Fibroblast of skin of left biceps (primary cell): ENCODE measurements at regions not wholly inside any gene's neighbourhood (a gene's known extent, or its start where the extent isn't known, plus 50 kb on each side); places are given as distances from the start of the nearest gene placed in this dataset.

Source experiments
- DNase-seq, 2 experiments: peaks; one replicate each; pipeline ENCODE4 v3.0.0-alpha.2; 2013; ENCODE audit warnings: low read depth in 2 of 2

DNA sequence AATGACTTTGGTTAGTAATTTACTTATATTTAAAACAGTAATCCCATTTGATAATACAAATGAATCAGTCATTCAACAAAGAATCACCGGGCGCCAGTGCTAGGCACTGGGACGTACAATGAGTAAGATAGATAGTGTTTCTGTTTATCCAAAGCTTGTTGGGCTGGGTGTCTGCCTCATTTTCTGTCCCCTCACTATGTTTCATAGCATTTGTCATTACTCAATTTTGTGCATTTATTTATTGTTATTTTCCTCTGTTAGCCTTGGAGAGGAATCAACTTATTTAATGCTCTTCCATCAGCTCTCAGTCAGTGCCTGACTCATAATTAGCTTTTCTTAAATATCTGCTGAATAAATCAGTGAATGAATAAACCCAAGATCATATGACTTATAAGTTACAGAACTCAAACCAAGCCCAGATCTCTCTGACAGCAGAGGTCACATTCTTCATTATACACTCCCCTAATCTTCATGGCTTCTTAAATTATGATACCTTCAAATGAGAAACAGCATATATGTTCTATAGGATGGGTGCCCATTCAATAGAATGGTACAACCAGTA is 86.2 kb downstream of the TSPAN8 start:
- DNase-seq, result no peak

DNA sequence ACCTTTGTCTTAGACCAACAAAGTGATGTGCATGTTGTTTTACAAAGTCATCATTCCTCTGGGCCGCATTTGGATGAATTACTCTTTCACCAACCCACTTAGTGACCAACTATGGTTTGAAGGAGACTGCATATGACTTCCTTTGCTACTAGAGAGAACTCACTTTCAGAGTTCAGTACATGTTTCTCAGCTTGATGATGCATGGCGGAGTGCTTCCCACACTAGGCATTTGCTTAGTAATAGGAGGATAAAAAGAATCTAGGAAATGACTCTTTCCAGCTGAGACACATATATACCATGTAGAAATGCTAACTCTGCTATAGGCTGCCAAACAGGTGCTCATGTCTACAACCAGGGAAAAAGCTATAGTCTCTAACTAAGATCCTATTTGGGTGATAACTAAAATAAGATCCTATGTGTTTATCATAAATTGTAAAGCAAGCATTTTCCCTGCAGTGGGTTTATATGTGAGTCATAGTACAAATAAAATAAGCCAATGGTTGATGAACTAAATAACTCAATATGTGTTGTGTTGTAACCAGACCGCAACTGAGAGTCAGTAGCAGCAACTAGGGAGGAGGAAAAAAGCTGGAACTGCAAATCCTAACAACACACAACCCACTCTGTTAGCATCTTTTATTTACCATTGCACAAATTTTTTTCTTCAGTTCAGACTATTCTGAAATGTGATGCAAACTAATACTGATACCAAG is 87.2 kb downstream of the TSPAN8 start:
- DNase-seq, result no peak

DNA sequence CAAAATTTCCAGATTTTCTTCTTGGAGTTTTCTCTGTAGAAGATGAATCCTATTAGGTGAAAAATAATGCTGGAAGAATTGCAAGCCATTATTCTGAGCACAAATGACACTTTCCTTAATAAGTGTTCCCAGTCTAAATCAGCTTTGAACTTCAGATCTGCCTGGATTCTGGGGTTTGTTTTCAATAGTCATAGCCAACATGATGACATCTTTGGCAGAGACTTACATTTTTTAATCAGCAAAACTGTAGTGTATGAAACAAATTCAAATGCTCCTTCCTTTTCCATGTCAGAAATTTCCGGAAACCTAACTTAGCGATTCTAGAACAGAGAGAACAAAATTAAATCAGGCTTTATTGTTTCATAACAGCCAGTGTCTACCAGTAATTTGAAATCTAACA is 88.5 kb downstream of the TSPAN8 start:
- no peak for DNase-seq

DNA sequence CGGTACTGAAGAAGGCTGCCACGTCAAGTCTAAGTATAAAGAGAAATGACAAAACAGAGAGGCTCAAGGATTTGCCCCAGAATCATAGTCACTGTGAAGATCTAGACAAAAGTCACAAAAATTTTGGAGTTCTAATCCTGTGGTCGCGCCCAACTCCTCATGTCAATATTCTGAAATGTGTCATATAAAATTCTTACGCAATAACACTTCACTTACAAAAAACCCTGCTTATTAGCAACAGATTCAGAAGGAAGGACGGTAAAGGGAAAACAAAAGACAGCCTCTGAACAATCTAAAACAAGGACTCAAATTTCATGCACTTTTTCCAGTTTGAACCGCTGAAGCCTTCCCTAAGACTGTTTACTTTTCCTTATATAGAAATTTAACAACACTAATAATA is 94.7 kb downstream of the TSPAN8 start:
- DNase-seq, result no peak

DNA sequence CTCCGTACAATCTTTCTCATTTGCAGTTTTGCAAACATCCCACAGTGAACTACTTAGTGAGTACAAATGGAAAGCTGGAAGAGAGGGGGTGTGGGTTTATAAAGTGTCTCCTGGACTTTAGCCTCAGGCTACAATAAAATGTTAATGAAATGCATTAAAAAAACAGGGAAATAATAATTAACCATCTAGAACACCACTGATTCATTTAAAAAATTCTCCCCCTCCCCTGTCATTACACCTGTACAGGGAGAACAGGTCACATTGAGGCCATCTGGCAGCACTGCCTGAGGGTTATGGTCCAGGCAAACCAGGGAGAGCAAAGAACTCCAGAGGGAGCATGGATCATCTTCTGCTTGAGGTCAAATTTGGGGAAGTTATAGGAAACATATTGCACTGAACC is 96.3 kb downstream of the TSPAN8 start:
- no peak for DNase-seq

DNA sequence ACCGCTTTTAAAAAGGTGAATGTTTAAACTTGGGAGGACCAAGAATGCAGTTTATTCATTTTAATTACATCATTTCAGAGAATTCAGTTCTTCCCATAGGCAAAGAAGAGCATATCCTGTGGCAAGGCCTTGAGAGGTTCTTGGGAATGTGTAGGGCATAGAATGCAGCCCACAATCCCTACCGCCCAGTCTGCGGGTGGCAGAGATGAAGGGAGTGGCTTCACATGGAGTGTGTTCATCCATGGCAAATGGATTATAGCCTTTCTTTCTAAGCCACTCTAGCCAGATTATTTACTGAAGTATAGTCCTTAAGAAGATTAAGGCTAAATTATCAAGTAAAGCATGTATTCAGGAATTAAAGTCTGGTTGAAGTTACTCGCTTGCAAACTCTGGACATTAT is 97.4 kb downstream of the TSPAN8 start:
- no peak for DNase-seq

DNA sequence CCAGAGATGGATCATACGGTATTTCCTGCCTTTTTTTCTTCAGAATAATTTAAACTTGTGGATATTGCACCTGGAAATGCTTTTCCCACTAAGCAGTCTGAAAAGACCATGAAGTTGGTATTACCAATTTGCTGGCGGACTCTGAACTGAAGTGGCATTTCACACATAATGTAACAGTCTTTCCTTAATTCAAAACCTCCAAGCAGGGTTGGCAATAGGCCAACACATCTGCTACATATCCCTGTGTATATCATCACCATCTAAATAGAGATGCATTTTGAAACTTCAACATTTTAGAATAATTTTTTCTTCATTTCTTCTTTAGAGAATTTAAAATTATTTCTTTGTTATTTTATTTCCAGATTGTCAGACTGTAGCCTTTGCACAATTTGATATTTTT is 100.5 kb downstream of the TSPAN8 start:
- DNase-seq, result peak in 1 of 2 experiments; percentile 23

DNA sequence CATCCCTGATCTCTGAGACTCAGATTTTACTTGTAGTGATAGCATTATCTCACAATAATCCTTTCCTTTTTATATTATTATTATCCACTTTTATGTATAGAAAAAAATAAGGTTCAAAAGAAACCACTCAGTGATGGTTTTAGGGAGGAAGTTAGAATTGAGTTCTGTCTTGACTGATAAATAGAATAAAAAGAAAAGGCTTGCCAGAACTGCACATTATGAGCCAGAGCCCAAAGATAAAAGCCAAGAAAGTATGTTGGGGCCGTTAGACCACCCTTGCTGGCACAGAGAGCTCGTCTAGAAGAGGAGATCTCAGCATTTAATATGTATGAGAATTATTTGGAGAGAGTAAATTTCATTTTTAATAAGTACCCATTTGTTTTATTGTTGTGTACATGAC is 103.2 kb downstream of the TSPAN8 start:
- no peak for DNase-seq

DNA sequence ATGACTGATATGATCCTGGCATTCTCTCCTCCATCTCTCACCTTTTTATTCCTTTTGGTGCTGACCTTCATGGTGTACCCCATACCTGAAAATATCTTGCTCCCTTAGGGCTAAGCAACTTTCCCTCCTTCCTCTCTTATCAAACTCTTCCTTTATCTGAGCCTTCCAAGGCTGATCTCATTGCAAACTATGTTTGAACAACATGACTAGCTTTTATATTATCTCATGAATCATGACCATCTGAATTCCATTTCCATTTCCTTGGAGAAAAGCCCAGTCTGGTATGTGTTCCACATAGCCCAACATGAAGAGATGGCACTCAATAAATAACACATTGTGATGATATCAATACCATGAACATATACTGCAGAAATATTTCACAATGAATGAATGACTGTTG is 111.6 kb downstream of the TSPAN8 start:
- DNase-seq, result peak; percentile 84 to 85

DNA sequence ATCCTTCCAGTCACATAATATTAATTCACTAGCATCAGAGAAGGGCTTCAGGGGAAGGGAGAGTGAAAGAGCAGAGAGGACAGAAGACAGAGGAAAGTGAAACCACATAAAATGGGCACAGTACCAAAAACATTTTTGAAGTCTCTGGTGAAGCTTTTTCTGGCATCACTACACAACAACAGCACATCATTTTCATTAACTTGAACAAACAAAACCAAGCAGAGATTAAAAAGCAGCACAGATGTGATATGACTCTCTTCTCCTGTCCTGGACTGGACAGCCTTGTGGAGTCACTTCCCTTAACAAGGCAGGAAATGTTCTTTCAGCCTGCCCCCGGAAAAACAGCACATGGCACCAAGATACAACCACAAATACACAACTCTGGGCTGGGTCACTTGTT is 112.0 kb downstream of the TSPAN8 start:
- peak; percentile 65 to 68 for DNase-seq

DNA sequence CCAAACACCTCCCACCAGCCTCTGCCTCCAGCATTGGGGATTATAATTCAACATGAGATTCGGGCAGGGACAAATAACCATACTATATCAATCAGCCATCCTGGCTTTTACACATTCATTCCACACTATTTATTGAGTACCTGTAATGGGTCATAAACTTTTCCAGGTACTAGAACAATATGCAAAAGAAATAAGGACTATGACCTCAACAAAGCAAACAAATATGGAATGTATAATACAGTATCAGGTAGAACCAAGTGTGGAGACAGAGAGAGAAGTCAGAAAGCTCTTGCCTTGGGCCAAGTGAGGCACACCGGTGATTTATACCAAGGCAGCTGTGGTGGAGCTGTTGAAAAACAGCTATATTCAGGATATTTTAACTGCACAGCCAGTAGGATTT is 116.3 kb downstream of the TSPAN8 start:
- DNase-seq, result no peak

DNA sequence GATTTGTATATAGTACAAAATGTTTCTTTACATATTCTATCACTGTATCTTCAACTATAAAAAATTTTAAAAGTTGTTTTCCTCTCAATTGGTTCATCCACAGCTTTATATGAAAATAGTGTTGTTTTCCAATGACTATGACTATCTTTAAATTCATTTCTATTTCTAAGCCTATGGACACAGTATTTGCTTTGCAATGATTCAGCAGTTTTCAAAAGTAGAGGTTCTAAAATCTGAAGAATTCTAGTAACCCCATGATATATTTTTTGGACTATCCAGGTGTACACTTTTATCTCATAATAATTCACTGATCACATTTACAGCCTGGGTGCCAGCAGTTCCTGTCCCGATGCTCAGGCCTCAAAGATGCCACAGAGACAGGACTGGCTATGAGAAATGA is 118.4 kb upstream of the PTPRR start:
- DNase-seq, result no peak

DNA sequence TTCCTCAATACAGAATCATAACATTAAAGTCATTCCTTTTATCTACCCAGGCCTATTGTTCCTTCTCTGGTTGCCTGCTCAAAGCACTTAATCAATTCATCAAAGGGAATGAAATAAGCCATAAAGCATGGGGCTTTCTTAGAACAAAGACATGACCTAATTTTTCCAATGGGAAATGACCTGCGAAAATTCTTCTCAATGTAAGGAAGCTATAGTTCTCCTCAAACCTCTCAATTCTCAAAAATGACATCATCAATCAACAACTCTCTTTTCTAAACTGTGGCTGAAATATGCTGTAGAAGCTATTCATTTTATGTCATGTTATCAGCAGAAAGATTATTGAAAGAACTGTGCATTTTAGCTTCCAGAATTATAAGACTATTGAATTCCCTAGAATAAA is 116.0 kb upstream of the PTPRR start:
- peak in 1 of 2 experiments; percentile 2 for DNase-seq

DNA sequence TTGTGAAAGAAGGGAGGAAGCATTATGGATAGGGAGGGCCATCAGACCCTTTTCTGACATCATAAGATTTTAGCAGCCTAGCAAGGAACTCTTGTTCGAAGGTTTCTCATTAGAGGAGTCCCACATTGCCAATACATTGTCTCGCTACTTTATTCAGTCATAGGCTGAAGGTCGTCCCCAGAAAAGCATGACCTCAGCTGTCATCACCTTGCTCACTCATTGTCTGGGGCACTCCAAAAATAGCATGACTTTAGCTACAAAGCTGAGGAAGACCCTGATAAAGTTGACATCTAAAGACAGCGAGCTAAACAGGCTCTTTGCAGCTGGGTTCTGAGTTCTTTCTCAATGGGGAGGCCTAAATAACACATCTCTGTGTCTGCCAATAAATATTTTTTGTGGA is 112.4 kb upstream of the PTPRR start:
- no peak for DNase-seq

DNA sequence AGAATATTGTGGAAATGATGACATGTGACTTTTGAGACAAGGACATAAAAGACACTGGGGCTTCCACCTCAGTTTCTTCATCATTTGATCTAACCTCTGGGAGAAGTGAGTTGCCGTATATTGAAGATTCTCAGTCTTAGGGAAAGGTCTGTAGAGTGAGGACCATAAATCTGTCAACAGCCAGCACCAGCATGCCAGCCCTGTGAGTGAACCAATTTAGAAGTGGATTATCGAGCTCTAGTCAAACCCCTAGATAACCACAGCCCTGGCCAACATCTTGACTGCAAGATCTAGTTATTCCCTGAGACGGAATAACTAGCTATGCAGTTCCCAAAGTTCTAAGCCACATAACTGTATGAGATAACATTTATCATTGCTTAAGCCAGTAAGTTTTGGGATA is 108.8 kb upstream of the PTPRR start:
- DNase-seq, result no peak

DNA sequence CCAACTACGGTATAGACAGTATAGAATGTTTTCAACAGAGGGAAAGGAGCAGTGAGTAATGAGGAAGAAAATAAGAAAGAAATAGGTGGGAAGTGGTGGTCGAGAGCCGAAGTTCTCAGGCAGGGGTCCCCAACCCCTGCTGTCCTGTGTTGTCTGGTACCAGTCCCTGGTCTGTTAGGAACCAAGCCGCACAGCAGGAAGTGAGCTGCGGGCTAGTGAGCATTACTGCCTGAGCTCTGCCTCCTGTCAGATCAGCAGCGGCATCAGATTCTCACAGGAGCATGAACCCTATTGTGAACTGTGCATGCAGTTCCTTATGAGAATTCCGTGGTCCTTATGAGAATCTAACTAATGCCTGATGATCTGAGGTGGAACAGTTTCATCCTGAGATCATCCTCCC is 107.3 kb upstream of the PTPRR start:
- DNase-seq, result no peak

DNA sequence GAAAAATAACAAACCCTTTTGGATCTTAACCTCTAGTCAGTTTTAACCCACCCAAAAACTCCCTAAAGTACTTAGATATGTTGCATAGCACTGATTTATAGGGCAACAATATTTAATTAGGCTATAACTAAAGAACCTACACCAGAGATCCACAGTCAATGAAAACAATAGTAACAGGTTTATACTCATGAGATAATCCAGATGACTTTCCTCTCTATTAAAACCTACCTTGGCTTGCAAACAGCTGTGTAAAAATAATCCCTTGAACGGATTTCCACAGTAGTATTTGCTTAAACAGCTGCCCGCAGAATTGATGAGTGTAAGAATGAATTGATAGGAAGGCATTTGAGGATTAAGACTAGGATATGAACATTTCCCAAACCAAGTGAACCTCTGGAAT is 104.3 kb upstream of the PTPRR start:
- DNase-seq, result no peak

DNA sequence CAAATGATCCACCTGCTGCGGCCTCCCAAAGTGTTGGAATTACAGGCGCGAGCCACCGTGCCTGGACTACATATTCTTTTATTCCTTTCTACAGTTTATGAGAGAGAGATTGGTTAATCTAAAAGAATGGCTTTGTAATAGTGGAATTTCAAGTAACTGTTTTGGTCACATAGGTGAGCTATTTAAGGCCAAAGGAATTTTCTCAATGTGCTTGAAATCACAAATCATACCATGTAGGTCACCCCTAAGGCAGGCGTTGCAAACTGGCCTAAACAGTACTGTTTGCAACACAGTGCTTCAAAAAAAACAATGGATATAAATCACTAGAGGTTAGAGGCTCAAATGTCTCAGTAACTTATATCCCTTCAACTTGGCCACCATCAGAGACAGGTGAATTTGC is 103.7 kb upstream of the PTPRR start:
- DNase-seq, result no peak

DNA sequence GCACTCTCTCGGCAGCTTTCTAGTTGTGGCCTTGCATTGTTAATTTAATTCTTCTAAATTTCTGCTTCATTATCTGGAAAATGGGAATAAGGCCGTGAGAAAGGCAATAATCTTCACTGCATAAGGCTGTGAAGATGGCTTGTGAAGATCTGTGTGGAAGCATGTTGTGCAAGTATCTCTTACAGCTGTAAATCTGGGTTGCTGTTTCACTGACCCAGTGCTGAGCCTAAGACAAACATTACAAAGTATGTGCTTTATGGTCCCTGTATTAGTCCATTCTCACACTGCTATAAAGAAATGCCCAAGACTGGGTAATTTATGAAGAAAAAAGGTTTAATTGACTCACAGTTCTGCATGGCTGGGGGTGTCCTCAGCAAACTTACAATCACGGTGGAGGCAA is 101.0 kb upstream of the PTPRR start:
- DNase-seq, result no peak

DNA sequence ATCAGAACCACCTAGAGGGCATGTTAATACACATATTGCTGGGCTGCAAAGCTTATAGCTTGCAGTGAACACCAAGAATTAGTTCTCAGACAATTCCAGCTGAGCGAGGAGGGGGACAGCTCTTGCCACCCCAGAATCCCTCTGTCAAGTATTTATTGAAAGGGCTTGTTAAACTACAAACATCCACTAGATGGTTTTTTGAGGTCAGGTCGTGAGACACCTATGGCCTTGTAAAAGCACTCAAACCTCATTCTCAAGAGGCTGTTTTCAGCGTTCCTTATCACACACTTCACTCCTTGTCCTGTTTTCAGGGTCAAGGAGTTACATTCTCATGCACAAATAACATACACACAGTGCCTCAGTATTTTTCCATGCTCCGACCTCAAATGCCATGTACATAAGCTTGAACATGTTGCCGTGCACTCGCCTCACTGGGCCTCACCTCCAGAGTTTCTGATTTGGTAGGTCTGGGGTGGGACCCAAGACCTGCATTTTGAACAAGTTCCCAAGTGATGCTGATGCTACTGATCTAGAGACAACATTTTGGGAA is 98.8 kb upstream of the PTPRR start:
- DNase-seq, result no peak

DNA sequence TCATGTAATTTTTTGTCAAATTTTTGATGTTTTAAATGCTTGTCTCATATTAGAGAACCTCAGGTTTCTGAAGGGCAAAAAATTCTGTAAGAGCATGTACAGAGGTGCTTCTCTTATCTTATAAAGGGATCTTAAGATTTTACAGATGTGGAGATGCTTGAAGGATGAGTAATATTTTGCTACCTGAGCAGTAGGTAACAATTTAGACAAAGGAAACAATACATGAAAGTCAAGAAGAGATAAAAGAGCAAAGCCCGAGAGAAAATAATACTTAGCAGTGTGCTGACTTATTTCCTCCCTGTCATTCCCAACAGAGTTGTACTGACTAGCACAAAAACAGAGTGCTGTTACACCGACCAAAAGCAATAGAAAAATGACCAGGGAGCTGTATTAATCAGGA is 98.1 kb upstream of the PTPRR start:
- DNase-seq, result no peak

DNA sequence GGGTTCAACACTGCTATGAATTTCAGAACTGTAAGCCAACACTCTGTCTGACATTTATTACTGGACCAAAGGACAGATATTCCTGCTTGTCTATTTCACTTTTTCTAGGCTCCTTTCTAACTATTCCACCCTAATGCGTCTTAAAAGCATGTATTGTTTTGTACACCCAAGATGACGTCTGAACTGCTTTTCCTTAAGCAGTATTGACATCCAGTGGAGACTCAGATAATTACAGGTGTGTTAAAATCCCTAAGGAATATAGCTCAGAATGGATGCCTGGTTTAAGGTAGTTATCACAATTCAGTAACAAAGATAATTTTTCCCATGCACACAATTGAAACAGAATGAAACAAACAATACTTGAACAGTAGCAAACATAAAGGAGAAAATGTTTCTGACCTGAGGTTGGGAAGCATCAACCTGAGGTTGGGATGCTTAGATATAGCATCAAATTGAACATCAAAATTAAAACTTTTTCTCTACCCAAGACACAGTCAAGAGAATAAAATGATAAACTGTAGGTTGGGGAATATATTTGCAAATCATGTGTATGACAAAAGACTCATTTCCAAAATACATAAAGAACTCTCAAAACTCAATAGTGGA is 93.7 kb upstream of the PTPRR start:
- DNase-seq, result no peak

DNA sequence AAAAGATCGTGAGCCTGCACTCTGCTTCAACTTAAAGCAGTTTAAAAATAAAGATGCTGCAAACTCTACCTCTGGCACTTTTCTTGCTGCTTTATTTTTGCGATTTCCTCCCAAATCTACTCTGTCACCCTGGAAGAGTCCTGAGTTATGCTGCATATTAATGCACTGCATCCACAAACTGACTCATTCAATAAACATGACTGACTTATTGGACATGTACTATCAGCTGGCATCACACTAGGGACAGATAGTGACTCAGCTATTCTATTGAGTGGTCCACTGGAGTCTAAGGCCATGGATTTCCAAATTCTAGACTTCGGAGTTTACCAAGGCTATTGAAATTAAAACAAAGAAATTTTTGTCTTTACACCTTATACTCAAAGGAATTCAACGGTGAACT is 90.7 kb upstream of the PTPRR start:
- DNase-seq, result peak in 1 of 2 experiments; percentile 2
